Type B pancreatic cell (in vitro differentiated cells): ENCODE measurements at regions not wholly inside any gene's neighbourhood (a gene's known extent, or its start where the extent isn't known, plus 50 kb on each side); places are given as distances from the start of the nearest gene placed in this dataset.

Source experiments
- DNase-seq: peaks from one replicate; pipeline ENCODE4 v3.0.0; 2021; ENCODE audit warnings: mixed read lengths; ENCODE audit not compliant: unreplicated experiment; ENCODE audit errors: extremely low spot score
- H3K27ac Mint-ChIP-seq: 2 replicates; pipeline ENCODE4 v1.8.0; 2021; ENCODE audit warnings: mild to moderate bottlenecking, mixed read lengths
- H3K27me3 Mint-ChIP-seq: 2 replicates; pipeline ENCODE4 v1.8.0; 2021; ENCODE audit warnings: mixed read lengths
- H3K36me3 Mint-ChIP-seq: 2 replicates; pipeline ENCODE4 v1.8.0; 2021; ENCODE audit warnings: mixed read lengths
- H3K4me1 Mint-ChIP-seq: one replicate; pipeline ENCODE4 v1.8.0; 2021; ENCODE audit warnings: mixed read lengths; ENCODE audit not compliant: unreplicated experiment
- H3K4me3 Mint-ChIP-seq: 2 replicates; pipeline ENCODE4 v1.8.0; 2021; ENCODE audit warnings: mild to moderate bottlenecking, mixed read lengths
- H3K9me3 Mint-ChIP-seq: 2 replicates; pipeline ENCODE4 v1.8.0; 2021; ENCODE audit warnings: mixed read lengths
- CTCF ChIP-seq: fragments of 200-600 bp; sonication (generic); conservative IDR thresholded peaks from 2 replicates; pipeline ENCODE4 v1.5.0; 2021; ENCODE audit warnings: antibody characterized with exemption, mild to moderate bottlenecking

- Mint-ChIP-seq H3K4me1 (peaks cover 6% of the 10 kb centered on the region), H3K27ac (no peak overlapping the region), H3K4me3 (no peak overlapping the region), H3K9me3 (no peaks in the 10 kb centered on the region), H3K27me3 (peaks cover 50% of the 10 kb centered on the region), H3K36me3 (no peaks in the 10 kb centered on the region)
- TF ChIP-seq CTCF, result no peak
- DNase-seq, result no peak
Measured at GRCh38 chr5:141742144-141742543, 60.1 kb upstream of the ARAP3 start.

- no peak for TF ChIP-seq CTCF
- Mint-ChIP-seq H3K9me3 (no peaks in the 10 kb centered on the region), H3K36me3 (no peaks in the 10 kb centered on the region), H3K4me3 (no peak overlapping the region), H3K4me1 (peaks cover 6% of the 10 kb centered on the region), H3K27me3 (peaks cover 50% of the 10 kb centered on the region), H3K27ac (no peak overlapping the region)
- DNase-seq, result no peak
Measured at GRCh38 chr5:141740885-141741284, 58.9 kb upstream of the ARAP3 start.

GRCh38 chr5:141737535-141737934, 55.5 kb upstream of the ARAP3 start:
- H3K9me3 Mint-ChIP-seq, result no peaks in the 10 kb centered on the region
- H3K27me3 Mint-ChIP-seq, result peaks cover 49% of the 10 kb centered on the region
- TF ChIP-seq CTCF, result no peak
- no peak overlapping the region for H3K27ac Mint-ChIP-seq
- DNase-seq, result no peak
- no peaks in the 10 kb centered on the region for H3K36me3 Mint-ChIP-seq
- H3K4me1 Mint-ChIP-seq, result no peaks in the 10 kb centered on the region
- no peak overlapping the region for H3K4me3 Mint-ChIP-seq

GRCh38 chr5:141735823-141736222, 53.8 kb upstream of the ARAP3 start:
- Mint-ChIP-seq H3K36me3 (no peaks in the 10 kb centered on the region), H3K4me1 (no peaks in the 10 kb centered on the region), H3K27me3 (peaks cover 49% of the 10 kb centered on the region), H3K9me3 (no peaks in the 10 kb centered on the region), H3K27ac (no peak overlapping the region), H3K4me3 (no peak overlapping the region)
- TF ChIP-seq CTCF, result no peak
- DNase-seq, result no peak

- Mint-ChIP-seq H3K9me3 (no peaks in the 10 kb centered on the region), H3K4me3 (no peak overlapping the region), H3K27ac (no peak overlapping the region), H3K27me3 (peaks cover 53% of the 10 kb centered on the region), H3K4me1 (peaks cover 2% of the 10 kb centered on the region), H3K36me3 (no peaks in the 10 kb centered on the region)
- no peak for DNase-seq
- no peak for TF ChIP-seq CTCF
Measured at GRCh38 chr5:141734501-141735229, 52.6 kb upstream of the ARAP3 start.
